ENCODE measurements at regions not wholly inside any gene's neighbourhood (a gene's known extent, or its start where the extent isn't known, plus 50 kb on each side); places are given as distances from the start of the nearest gene placed in this dataset.
"Not testable (repeated sequence)": the region's sequence is repeated elsewhere in the genome, so short reads cannot be mapped to it uniquely, and the experiment has no call there.

DNA sequence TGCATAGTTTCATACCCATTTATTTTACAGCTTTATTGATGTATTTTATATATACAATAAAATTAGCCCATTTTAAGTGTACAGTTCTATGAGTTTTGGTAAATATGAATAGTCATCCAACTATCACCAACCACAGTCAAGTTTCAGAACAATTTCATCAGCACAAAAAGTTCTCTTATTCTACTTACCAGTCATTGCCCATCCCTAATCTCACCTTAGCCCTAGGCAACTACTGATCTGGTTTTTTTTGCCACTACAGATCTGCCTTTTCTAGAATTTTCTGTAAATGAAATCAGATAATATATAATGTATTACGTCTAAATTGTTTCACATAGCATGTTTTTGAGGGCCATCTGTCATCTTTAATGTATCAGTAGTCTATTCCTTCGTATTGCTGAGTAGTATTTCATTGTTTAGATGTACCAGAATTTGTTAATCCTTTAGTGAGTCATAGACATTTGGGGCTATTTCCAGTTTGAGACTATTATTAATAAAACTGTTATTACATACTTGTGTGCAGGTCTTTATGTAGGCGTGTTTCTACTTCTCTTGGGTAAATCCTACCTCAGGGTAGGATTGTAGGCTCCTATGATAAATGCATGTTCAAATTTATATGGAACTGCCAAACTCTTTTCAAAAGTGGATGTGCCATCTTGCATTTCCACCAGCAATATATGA lies 198.5 kb upstream of the ADAMTSL1 start:
- Histone ChIP-seq H3K36me3 (ENCODE audit: control insufficient read depth in 2 of 2, insufficient read depth in 2 of 2, low read length in 2 of 2) (no peaks in the 10 kb centered on the region), H3K4me3 (ENCODE audit: low read length in 2 of 2) (no peak overlapping the region), H3K27ac (ENCODE audit: low read depth in 2 of 2, low read length in 2 of 2) (no peak overlapping the region), H3K27me3 (ENCODE audit: control insufficient read depth in 2 of 2, insufficient read depth in 2 of 2, low read length in 2 of 2) (no peaks in the 10 kb centered on the region), H3K9me3 (ENCODE audit: control insufficient read depth in 2 of 2, low read length in 2 of 2) (peaks cover 0 to 3% of the 10 kb centered on the region in 2 donors), H3K9ac (ENCODE audit: low read depth in 1 of 2, low read length in 2 of 2) (no peak overlapping the region), H3K4me1 (ENCODE audit: control insufficient read depth in 2 of 2, insufficient read depth in 2 of 2, low read length in 2 of 2) (no peaks in the 10 kb centered on the region)

DNA sequence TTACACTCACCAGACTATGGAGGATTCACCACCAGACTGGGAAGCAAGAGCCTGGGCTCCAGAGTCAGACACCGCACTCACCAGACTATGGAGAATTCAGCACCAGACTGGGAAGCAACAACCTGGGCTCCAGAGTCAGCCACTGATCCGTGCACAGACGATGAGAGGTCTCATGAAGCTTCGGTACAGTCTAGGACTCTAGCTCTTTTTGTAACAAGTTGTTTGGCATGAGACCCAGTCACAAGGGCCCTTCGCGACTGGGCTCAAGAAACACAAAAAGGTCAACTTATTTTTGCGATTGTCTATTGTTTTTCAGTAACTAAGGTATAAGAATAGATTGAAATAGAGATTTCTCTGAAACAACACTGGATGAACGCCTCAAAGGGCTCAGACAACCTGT lies 192.7 kb upstream of the ADAMTSL1 start:
- Histone ChIP-seq H3K36me3 (ENCODE audit: control insufficient read depth in 2 of 2, insufficient read depth in 2 of 2, low read length in 2 of 2) (no peaks in the 10 kb centered on the region), H3K9me3 (ENCODE audit: control insufficient read depth in 2 of 2, low read length in 2 of 2) (no peaks in the 10 kb centered on the region), H3K9ac (ENCODE audit: low read depth in 1 of 2, low read length in 2 of 2) (no peak overlapping the region), H3K27me3 (ENCODE audit: control insufficient read depth in 2 of 2, insufficient read depth in 2 of 2, low read length in 2 of 2) (no peaks in the 10 kb centered on the region), H3K4me1 (ENCODE audit: control insufficient read depth in 2 of 2, insufficient read depth in 2 of 2, low read length in 2 of 2) (no peaks in the 10 kb centered on the region), H3K27ac (ENCODE audit: low read depth in 2 of 2, low read length in 2 of 2) (no peak overlapping the region), H3K4me3 (ENCODE audit: low read length in 2 of 2) (no peak overlapping the region)

DNA sequence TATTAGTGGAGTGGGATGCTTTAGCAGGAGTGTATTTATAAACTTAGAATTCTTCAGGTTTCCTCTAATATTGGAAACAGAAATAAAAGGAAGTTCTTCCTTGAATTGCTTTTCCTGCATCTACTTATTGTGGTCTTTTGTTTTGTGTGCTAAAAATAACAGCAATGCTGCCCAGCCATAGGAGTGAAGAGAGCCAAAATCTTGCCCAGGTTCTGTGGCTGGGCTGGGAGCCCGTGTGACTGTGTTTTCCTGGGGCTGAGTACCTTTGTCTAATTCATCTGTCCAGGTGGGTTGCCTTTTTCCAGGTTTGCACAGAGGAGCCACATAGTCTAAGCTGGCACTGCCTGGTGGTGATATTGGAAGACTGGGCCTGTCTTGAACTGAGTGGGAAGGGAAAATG lies 179.7 kb upstream of the ADAMTSL1 start:
- Histone ChIP-seq H3K4me3 (ENCODE audit: low read length in 2 of 2) (no peak overlapping the region), H3K9ac (ENCODE audit: low read depth in 1 of 2, low read length in 2 of 2) (no peak overlapping the region), H3K36me3 (ENCODE audit: control insufficient read depth in 2 of 2, insufficient read depth in 2 of 2, low read length in 2 of 2) (no peaks in the 10 kb centered on the region), H3K27me3 (ENCODE audit: control insufficient read depth in 2 of 2, insufficient read depth in 2 of 2, low read length in 2 of 2) (no peaks in the 10 kb centered on the region), H3K27ac (ENCODE audit: low read depth in 2 of 2, low read length in 2 of 2) (no peak overlapping the region), H3K9me3 (ENCODE audit: control insufficient read depth in 2 of 2, low read length in 2 of 2) (no peaks in the 10 kb centered on the region), H3K4me1 (ENCODE audit: control insufficient read depth in 2 of 2, insufficient read depth in 2 of 2, low read length in 2 of 2) (no peaks in the 10 kb centered on the region)

DNA sequence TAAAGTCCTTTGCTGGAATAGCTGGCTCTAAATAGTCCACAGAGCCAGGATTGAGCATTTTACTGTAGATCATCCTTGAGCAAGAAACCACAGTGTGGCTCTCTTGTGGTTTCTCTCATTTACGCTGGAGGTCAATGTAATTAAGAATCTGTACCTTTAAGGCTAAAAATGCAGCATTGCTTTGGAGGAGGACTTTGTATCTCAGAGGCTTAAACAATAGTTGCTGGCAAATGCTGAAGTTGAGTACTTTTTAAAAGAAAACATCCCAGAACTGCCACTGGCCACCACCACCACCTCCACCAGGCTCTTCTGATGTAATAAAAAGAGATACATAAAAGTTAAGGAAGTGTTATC lies 177.3 kb upstream of the ADAMTSL1 start:
- Histone ChIP-seq H3K4me3 (ENCODE audit: low read length in 2 of 2) (no peak overlapping the region), H3K27ac (ENCODE audit: low read depth in 2 of 2, low read length in 2 of 2) (no peak overlapping the region), H3K9me3 (ENCODE audit: control insufficient read depth in 2 of 2, low read length in 2 of 2) (no peaks in the 10 kb centered on the region)

DNA sequence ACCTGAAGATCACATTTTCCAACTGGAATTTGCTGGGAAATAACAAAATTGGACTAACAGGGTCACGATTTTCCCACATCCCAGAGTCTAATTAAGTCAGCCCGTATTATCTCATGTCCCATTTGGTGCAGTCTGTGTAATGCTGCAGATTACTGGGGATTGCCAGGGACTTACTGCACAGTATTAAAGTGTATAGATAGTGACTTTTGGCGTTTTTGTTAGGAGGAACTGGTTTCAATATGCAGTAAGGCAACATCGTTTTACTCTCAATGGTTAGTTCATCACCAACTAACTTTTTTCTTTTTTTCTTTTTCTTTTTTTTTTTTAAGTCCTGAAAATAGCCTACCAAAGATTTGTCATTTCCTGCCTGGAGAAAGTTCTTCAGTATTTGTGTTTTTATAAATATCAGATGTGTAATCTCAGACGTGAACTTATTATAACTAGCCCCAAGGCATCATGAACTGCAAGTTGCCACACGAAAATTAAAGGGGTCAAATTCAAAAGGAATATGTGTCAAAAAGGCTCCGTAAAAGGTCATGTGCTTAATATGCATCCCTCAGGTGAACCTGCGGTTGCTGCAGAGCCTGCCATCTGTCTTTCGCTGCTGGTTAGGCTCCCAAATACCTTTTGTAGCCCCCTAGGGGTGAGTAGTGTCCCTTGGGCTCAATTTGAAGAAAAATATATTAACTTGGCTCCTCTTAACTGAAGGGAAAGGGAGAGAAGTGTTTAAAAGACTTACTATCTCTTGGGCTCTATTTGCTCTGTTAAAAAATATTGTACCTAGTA lies 176.7 kb upstream of the ADAMTSL1 start:
- H3K36me3 ChIP-seq (ENCODE audit: control insufficient read depth in 2 of 2, insufficient read depth in 2 of 2, low read length in 2 of 2): no peaks in the 10 kb centered on the region
- H3K9me3 ChIP-seq (ENCODE audit: control insufficient read depth in 2 of 2, low read length in 2 of 2): no peaks in the 10 kb centered on the region
- no peak overlapping the region for H3K27ac ChIP-seq (ENCODE audit: low read depth in 2 of 2, low read length in 2 of 2)
- no peak overlapping the region for H3K4me3 ChIP-seq (ENCODE audit: low read length in 2 of 2)
- H3K27me3 ChIP-seq (ENCODE audit: control insufficient read depth in 2 of 2, insufficient read depth in 2 of 2, low read length in 2 of 2): no peaks in the 10 kb centered on the region
- H3K9ac ChIP-seq (ENCODE audit: low read depth in 1 of 2, low read length in 2 of 2): no peak overlapping the region
- no peaks in the 10 kb centered on the region for H3K4me1 ChIP-seq (ENCODE audit: control insufficient read depth in 2 of 2, insufficient read depth in 2 of 2, low read length in 2 of 2)

More for the DNA sequence above, 177.3 kb upstream of the ADAMTSL1 start:
- H3K27me3 ChIP-seq (ENCODE audit: control insufficient read depth in 2 of 2, insufficient read depth in 2 of 2, low read length in 2 of 2): no peaks in the 10 kb centered on the region
- H3K4me1 ChIP-seq (ENCODE audit: control insufficient read depth in 2 of 2, insufficient read depth in 2 of 2, low read length in 2 of 2): no peaks in the 10 kb centered on the region
- H3K36me3 ChIP-seq (ENCODE audit: control insufficient read depth in 2 of 2, insufficient read depth in 2 of 2, low read length in 2 of 2): no peaks in the 10 kb centered on the region
- no peak overlapping the region for H3K9ac ChIP-seq (ENCODE audit: low read depth in 1 of 2, low read length in 2 of 2)

DNA sequence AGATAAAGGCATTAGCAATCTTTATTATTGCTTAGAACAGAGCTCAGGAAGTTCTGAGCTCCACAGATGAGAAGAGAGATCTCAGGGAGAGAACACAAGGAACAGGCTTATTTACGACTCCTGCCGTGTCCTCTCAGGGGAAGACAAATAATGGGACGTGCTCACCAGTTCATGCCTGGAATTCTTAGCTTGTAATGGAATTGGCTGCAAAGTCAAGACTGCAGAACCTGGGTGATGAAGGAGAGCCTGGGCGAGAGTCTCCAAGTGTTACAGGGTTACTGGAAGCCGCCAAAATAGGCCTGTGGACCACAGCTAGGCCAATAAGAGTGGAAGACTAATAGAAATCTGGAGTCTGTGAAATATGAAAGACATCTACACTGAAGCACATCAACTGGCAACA lies 174.5 kb upstream of the ADAMTSL1 start:
- Histone ChIP-seq H3K36me3 (ENCODE audit: control insufficient read depth in 2 of 2, insufficient read depth in 2 of 2, low read length in 2 of 2) (no peaks in the 10 kb centered on the region), H3K27ac (ENCODE audit: low read depth in 2 of 2, low read length in 2 of 2) (no peak overlapping the region), H3K9me3 (ENCODE audit: control insufficient read depth in 2 of 2, low read length in 2 of 2) (no peaks in the 10 kb centered on the region), H3K27me3 (ENCODE audit: control insufficient read depth in 2 of 2, insufficient read depth in 2 of 2, low read length in 2 of 2) (no peaks in the 10 kb centered on the region), H3K9ac (ENCODE audit: low read depth in 1 of 2, low read length in 2 of 2) (no peak overlapping the region), H3K4me1 (ENCODE audit: control insufficient read depth in 2 of 2, insufficient read depth in 2 of 2, low read length in 2 of 2) (no peaks in the 10 kb centered on the region), H3K4me3 (ENCODE audit: low read length in 2 of 2) (no peak overlapping the region)

DNA sequence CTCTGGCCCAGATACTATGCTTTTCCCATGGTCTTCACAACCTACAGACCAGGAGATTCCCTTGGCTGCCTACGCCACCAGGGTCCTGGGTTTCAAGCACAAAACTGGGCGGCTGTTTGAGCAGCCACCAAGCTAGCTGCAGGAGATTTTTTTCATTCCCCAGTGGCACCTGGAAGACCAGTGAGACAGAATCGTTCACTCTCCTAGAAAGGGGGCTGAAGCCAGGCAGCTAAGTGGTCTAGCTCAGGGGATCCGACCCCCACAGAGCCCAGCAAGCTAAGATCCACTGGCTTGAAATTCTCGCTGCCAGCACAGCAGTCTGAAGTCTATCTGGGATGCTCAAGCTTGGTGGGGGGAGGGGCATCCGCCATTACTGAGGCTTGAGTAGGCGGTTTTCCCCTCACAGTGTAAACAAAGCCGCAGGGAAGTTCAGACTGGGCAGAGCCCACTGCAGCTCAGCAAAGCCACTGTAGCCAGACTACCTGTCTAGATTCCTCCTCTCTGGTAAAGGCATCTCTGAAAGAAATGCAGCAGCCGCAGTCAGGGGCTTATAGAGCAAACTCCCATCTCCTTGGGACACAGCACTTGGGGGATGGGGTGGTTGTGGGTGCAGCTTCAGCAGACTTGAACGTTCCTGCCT lies 168.7 kb upstream of the ADAMTSL1 start:
- not testable (repeated sequence) for H3K9me3 ChIP-seq (ENCODE audit: control insufficient read depth in 2 of 2, low read length in 2 of 2); H3K27ac ChIP-seq (ENCODE audit: low read depth in 2 of 2, low read length in 2 of 2); H3K36me3 ChIP-seq (ENCODE audit: control insufficient read depth in 2 of 2, insufficient read depth in 2 of 2, low read length in 2 of 2); H3K27me3 ChIP-seq (ENCODE audit: control insufficient read depth in 2 of 2, insufficient read depth in 2 of 2, low read length in 2 of 2); H3K4me3 ChIP-seq (ENCODE audit: low read length in 2 of 2); H3K9ac ChIP-seq (ENCODE audit: low read depth in 1 of 2, low read length in 2 of 2); H3K4me1 ChIP-seq (ENCODE audit: control insufficient read depth in 2 of 2, insufficient read depth in 2 of 2, low read length in 2 of 2)

DNA sequence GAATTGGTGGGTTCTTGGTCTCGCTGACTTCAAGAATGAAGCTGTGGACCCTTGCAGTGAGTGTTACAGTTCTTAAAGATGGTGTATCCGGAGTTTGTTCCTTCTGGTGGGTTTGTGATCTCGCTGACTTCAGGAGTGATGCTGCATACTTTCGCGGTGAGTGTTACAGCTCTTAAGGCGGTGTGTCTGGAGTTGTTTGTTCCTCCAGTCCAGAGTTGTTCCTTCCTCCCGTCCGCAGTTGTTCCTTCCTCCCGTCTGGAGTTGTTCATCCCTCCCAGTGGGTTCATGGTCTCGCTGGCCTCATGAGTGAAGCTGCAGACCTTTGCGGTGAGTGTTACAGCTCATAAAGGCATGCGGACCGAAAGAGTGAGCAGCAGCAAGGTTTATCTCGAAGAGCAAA lies 159.6 kb upstream of the ADAMTSL1 start:
- H3K36me3 ChIP-seq (ENCODE audit: control insufficient read depth in 2 of 2, insufficient read depth in 2 of 2, low read length in 2 of 2): no peaks in the 10 kb centered on the region
- no peak overlapping the region for H3K9ac ChIP-seq (ENCODE audit: low read depth in 1 of 2, low read length in 2 of 2)
- no peaks in the 10 kb centered on the region for H3K27me3 ChIP-seq (ENCODE audit: control insufficient read depth in 2 of 2, insufficient read depth in 2 of 2, low read length in 2 of 2)
- no peaks in the 10 kb centered on the region for H3K9me3 ChIP-seq (ENCODE audit: control insufficient read depth in 2 of 2, low read length in 2 of 2)
- no peak overlapping the region for H3K27ac ChIP-seq (ENCODE audit: low read depth in 2 of 2, low read length in 2 of 2)
- no peak overlapping the region for H3K4me3 ChIP-seq (ENCODE audit: low read length in 2 of 2)
- no peaks in the 10 kb centered on the region for H3K4me1 ChIP-seq (ENCODE audit: control insufficient read depth in 2 of 2, insufficient read depth in 2 of 2, low read length in 2 of 2)

DNA sequence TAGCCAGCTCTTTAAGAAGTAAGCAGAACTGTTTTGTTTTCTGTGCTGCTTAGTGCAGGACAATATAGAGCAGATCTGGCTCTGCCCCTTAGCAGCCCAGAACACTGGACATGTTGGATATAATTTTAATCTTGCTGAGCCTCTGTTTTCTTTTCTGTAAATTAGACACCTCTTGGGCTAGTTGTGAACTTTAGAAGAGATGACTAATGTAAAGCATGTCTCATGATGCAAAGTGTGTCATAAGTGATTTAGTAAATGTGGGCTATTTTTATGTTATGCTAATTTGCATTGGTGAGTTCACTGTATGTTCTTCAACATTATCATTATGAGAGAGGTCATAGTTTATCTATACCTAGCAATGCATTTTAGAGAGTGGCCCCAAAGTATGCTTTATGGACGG lies 156.1 kb upstream of the ADAMTSL1 start:
- Histone ChIP-seq H3K9ac (ENCODE audit: low read depth in 1 of 2, low read length in 2 of 2) (no peak overlapping the region), H3K27me3 (ENCODE audit: control insufficient read depth in 2 of 2, insufficient read depth in 2 of 2, low read length in 2 of 2) (no peaks in the 10 kb centered on the region), H3K4me1 (ENCODE audit: control insufficient read depth in 2 of 2, insufficient read depth in 2 of 2, low read length in 2 of 2) (no peaks in the 10 kb centered on the region), H3K27ac (ENCODE audit: low read depth in 2 of 2, low read length in 2 of 2) (no peak overlapping the region), H3K9me3 (ENCODE audit: control insufficient read depth in 2 of 2, low read length in 2 of 2) (no peaks in the 10 kb centered on the region), H3K36me3 (ENCODE audit: control insufficient read depth in 2 of 2, insufficient read depth in 2 of 2, low read length in 2 of 2) (no peaks in the 10 kb centered on the region), H3K4me3 (ENCODE audit: low read length in 2 of 2) (no peak overlapping the region)

DNA sequence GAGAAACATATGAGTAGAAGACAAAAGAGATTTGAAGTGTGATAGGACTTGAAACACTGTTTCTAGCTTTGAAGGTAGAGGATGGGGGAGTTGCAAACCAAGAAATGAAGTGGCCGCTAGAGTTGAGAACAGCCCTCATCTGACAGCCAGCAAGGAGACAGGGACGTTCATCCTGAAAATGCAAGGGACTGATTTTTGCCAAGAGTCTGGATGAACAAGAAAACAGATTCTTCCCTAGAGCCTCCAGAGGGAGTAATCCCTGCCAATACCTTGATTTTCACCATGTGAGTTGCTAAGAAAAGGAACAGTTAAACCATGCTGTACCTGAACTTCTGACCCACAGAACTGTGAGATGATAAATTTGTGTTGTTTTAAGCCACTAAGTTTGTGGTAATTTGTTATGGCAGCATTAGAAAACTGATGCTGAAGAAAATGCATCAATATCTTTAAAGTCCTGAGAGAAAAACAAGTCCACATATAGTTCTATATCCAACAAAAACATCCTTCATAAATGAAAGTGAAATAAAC lies 154.0 kb upstream of the ADAMTSL1 start:
- Histone ChIP-seq H3K4me1 (ENCODE audit: control insufficient read depth in 2 of 2, insufficient read depth in 2 of 2, low read length in 2 of 2) (no peaks in the 10 kb centered on the region), H3K9ac (ENCODE audit: low read depth in 1 of 2, low read length in 2 of 2) (no peak overlapping the region), H3K4me3 (ENCODE audit: low read length in 2 of 2) (no peak overlapping the region), H3K27me3 (ENCODE audit: control insufficient read depth in 2 of 2, insufficient read depth in 2 of 2, low read length in 2 of 2) (no peaks in the 10 kb centered on the region), H3K27ac (ENCODE audit: low read depth in 2 of 2, low read length in 2 of 2) (no peak overlapping the region), H3K36me3 (ENCODE audit: control insufficient read depth in 2 of 2, insufficient read depth in 2 of 2, low read length in 2 of 2) (no peaks in the 10 kb centered on the region), H3K9me3 (ENCODE audit: control insufficient read depth in 2 of 2, low read length in 2 of 2) (no peaks in the 10 kb centered on the region)

Data from mucosa of rectum (tissue), 2 donors.